ENCODE measurements at regions not wholly inside any gene's neighbourhood (a gene's known extent, or its start where the extent isn't known, plus 50 kb on each side); places are given as distances from the start of the nearest gene placed in this dataset.
"Not testable (repeated sequence)": the region's sequence is repeated elsewhere in the genome, so short reads cannot be mapped to it uniquely, and the experiment has no call there.

- POLR2A ChIA-PET = no interaction called here
- intact Hi-C loops (cut with micrococcal nuclease) = no loop called here
- no peak for DNase-seq (ENCODE audit: unreplicated experiment)
- H3K27ac Mint-ChIP-seq (ENCODE audit: low read depth, unreplicated experiment) = no peak overlapping the region
- BruUV-seq (replicated peaks) = no TSS peak
- CTCF ChIA-PET = interaction anchor here (0.6 kb wide), 1 partner anchor 189 kb away, joined by 3 read pairs; no protein-coding TSS in a partner anchor
- H3K36me3 Mint-ChIP-seq (ENCODE audit: insufficient read depth, unreplicated experiment) = no peaks in the 10 kb centered on the region
- no peak overlapping the region for H3K4me3 Mint-ChIP-seq (ENCODE audit: unreplicated experiment)
- H3K27me3 Mint-ChIP-seq (ENCODE audit: insufficient read depth, unreplicated experiment) = peaks cover 29% of the 10 kb centered on the region
- no peaks in the 10 kb centered on the region for H3K9me3 Mint-ChIP-seq (ENCODE audit: unreplicated experiment)
- H3K4me1 Mint-ChIP-seq (ENCODE audit: insufficient read depth, unreplicated experiment) = no peaks in the 10 kb centered on the region
- TF ChIP-seq CTCF (IDR thresholded peaks at IDR 0.05; ENCODE audit: unreplicated experiment) = no peak
Observed at GRCh38 chr11:22536071-22536470, 89.6 kb downstream of the FANCF start.

GRCh38 chr11:22528612-22529429, 96.8 kb downstream of the FANCF start:
- H3K27ac Mint-ChIP-seq (ENCODE audit: low read depth, unreplicated experiment); intact Hi-C loops (cut with micrococcal nuclease); POLR2A ChIA-PET; BruUV-seq (replicated peaks); H3K36me3 Mint-ChIP-seq (ENCODE audit: insufficient read depth, unreplicated experiment); CTCF ChIA-PET; H3K4me3 Mint-ChIP-seq (ENCODE audit: unreplicated experiment); H3K4me1 Mint-ChIP-seq (ENCODE audit: insufficient read depth, unreplicated experiment); H3K9me3 Mint-ChIP-seq (ENCODE audit: unreplicated experiment); DNase-seq (ENCODE audit: unreplicated experiment): not testable (repeated sequence)
- peaks cover 11% of the 10 kb centered on the region for H3K27me3 Mint-ChIP-seq (ENCODE audit: insufficient read depth, unreplicated experiment)

GRCh38 chr11:22522225-22522624, 103.4 kb downstream of the FANCF start:
- no peak for DNase-seq (ENCODE audit: unreplicated experiment)
- BruUV-seq (replicated peaks) = no TSS peak
- POLR2A ChIA-PET = no interaction called here

GRCh38 chr11:22521226-22521625, 104.4 kb downstream of the FANCF start:
- Mint-ChIP-seq H3K4me1 (ENCODE audit: insufficient read depth, unreplicated experiment) (peaks cover 5% of the 10 kb centered on the region), H3K4me3 (ENCODE audit: unreplicated experiment) (no peak overlapping the region)

More at GRCh38 chr11:22522225-22522624, 103.4 kb downstream of the FANCF start:
- Mint-ChIP-seq H3K27me3 (ENCODE audit: insufficient read depth, unreplicated experiment) (no peaks in the 10 kb centered on the region), H3K4me1 (ENCODE audit: insufficient read depth, unreplicated experiment) (peaks cover 5% of the 10 kb centered on the region), H3K36me3 (ENCODE audit: insufficient read depth, unreplicated experiment) (no peaks in the 10 kb centered on the region), H3K9me3 (ENCODE audit: unreplicated experiment) (no peaks in the 10 kb centered on the region), H3K4me3 (ENCODE audit: unreplicated experiment) (no peak overlapping the region), H3K27ac (ENCODE audit: low read depth, unreplicated experiment) (no peak overlapping the region)
- CTCF ChIA-PET = no interaction called here
- intact Hi-C loops (cut with micrococcal nuclease) = no loop called here
- TF ChIP-seq CTCF (IDR thresholded peaks at IDR 0.05; ENCODE audit: unreplicated experiment) = no peak

More at GRCh38 chr11:22521226-22521625, 104.4 kb downstream of the FANCF start:
- ChIA-PET CTCF (no interaction called here), POLR2A (no interaction called here)
- DNase-seq (ENCODE audit: unreplicated experiment) = peak; percentile 60
- no TSS peak for BruUV-seq (replicated peaks)
- TF ChIP-seq CTCF (IDR thresholded peaks at IDR 0.05; ENCODE audit: unreplicated experiment) = no peak
- no peaks in the 10 kb centered on the region for H3K36me3 Mint-ChIP-seq (ENCODE audit: insufficient read depth, unreplicated experiment)
- peak overlapping the region; percentile 70 for H3K27ac Mint-ChIP-seq (ENCODE audit: low read depth, unreplicated experiment)
- H3K27me3 Mint-ChIP-seq (ENCODE audit: insufficient read depth, unreplicated experiment) = no peaks in the 10 kb centered on the region
- H3K9me3 Mint-ChIP-seq (ENCODE audit: unreplicated experiment) = no peaks in the 10 kb centered on the region
- intact Hi-C loops (cut with micrococcal nuclease) = loop anchor here (2.0 kb wide), 1 partner anchor 54 kb away; no protein-coding TSS in a partner anchor

Measured in MCF 10A (cell line).